B cell (primary cell): ENCODE measurements at regions not wholly inside any gene's neighbourhood (a gene's known extent, or its start where the extent isn't known, plus 50 kb on each side); places are given as distances from the start of the nearest gene placed in this dataset.

Source experiments
- ATAC-seq: fragments of 200-7000 bp; cut with Tn5 transposase; one replicate; pipeline ENCODE4 v1.10.0; 2021; ENCODE audit warnings: low read depth, mild to moderate bottlenecking, moderate number of reproducible peaks, moderate library complexity
- CTCF ChIA-PET: fragments of 350-600 bp; sonication (Branson Sonifier 250); formaldehyde crosslinking; loops from one replicate; lab custom pipeline; 2021; ENCODE audit warnings: antibody characterized with exemption, inconsistent platforms; lab: Charles Lee
- POLR2A ChIA-PET: fragments of 350-600 bp; sonication (Branson Sonifier 250); formaldehyde crosslinking; loops from one replicate; lab custom pipeline; 2021; ENCODE audit warnings: antibody characterized with exemption; lab: Charles Lee
- DNase-seq: peaks from one replicate; pipeline ENCODE4 v3.0.0; 2013
- H2AFZ ChIP-seq: 2 replicates; pipeline ENCODE4 v1.6.1; 2012; ENCODE audit warnings: mild to moderate bottlenecking, low read depth, low read length; ENCODE audit not compliant: insufficient read depth, poor library complexity, severe bottlenecking
- H3K27ac ChIP-seq, 2 donors: 1 replicate in 1 of 2; 2 replicates in 1 of 2; pipeline ENCODE4 v1.5.1; 2012 to 2013; ENCODE audit warnings: low read length in 2 of 2, mild to moderate bottlenecking in 2 of 2, moderate library complexity in 1 of 2
- H3K27me3 ChIP-seq, 4 experiments: fragments of 200-600 bp in 1 of 4; sonication (generic) in 1 of 4; replicated peaks in 1 of 4; 1 replicate in 2 of 4; 2 replicates in 2 of 4; pipeline versions ENCODE4 v1.6.1 to v1.7.0; 2013 to 2016; ENCODE audit warnings: low read length in 3 of 4, mild to moderate bottlenecking in 2 of 4, mixed read lengths in 1 of 4, moderate library complexity in 1 of 4; ENCODE audit not compliant: insufficient read depth in 4 of 4, control insufficient read depth in 3 of 4; ENCODE audit errors: control extremely low read depth in 1 of 4
- H3K36me3 ChIP-seq, 2 experiments: replicated peaks in 1 of 2; 1 replicate in 1 of 2; 2 replicates in 1 of 2; pipeline versions ENCODE4 v1.6.1 to v1.7.1; 2013; ENCODE audit warnings: low read length in 1 of 2; ENCODE audit not compliant: insufficient read depth in 2 of 2, control insufficient read depth in 1 of 2; ENCODE audit errors: control extremely low read depth in 1 of 2, extremely low read depth in 1 of 2
- H3K4me1 ChIP-seq, 2 donors: fragments of 200-600 bp in 1 of 2; sonication (generic) in 1 of 2; 1 replicate in 1 of 2; 2 replicates in 1 of 2; pipeline versions ENCODE4 v1.5.1 to v1.6.1; 2013 to 2017; ENCODE audit warnings: low read length in 2 of 2; ENCODE audit not compliant: control insufficient read depth in 2 of 2, insufficient read depth in 2 of 2
- H3K4me2 ChIP-seq: replicated peaks from 2 replicates; pipeline ENCODE3; 2012; ENCODE audit warnings: mild to moderate bottlenecking, low read depth, low read length; ENCODE audit not compliant: poor library complexity, severe bottlenecking
- H3K4me3 ChIP-seq, 5 experiments: fragments of 200-600 bp in 1 of 5; sonication (generic) in 1 of 5; 1 replicate in 3 of 5; 2 replicates in 2 of 5; pipeline versions ENCODE4 v1.5.1 to v1.7.0; 2011 to 2016; ENCODE audit warnings: low read length in 4 of 5, mild to moderate bottlenecking in 4 of 5, low read depth in 2 of 5, control low read depth in 1 of 5, moderate library complexity in 1 of 5; ENCODE audit not compliant: insufficient read depth in 1 of 5; ENCODE audit errors: control extremely low read depth in 1 of 5, extremely low read depth in 1 of 5
- H3K79me2 ChIP-seq: fragments of 200-600 bp; sonication (generic); one replicate; pipeline ENCODE4 v1.6.0; 2016; ENCODE audit warnings: low read length; ENCODE audit not compliant: control insufficient read depth, insufficient read depth
- H3K9ac ChIP-seq: fragments of 200-600 bp; sonication (generic); 2 replicates; pipeline ENCODE4 v1.6.1; 2017; ENCODE audit warnings: mild to moderate bottlenecking, low read length, moderate library complexity
- H3K9me3 ChIP-seq, 3 donors: one replicate each; pipeline versions ENCODE4 v1.6.1 to v1.7.1; 2013; ENCODE audit warnings: low read length in 2 of 3; ENCODE audit not compliant: control insufficient read depth in 2 of 3, insufficient read depth in 1 of 3; ENCODE audit errors: control extremely low read depth in 1 of 3
- H4K20me1 ChIP-seq: 2 replicates; pipeline ENCODE4 v1.6.0; 2012; ENCODE audit warnings: mild to moderate bottlenecking, low read length; ENCODE audit not compliant: insufficient read depth, control insufficient read depth, poor library complexity, severe bottlenecking
- H3K27ac Mint-ChIP-seq: one replicate; pipeline ENCODE4 v1.8.0; 2021; ENCODE audit warnings: mixed read lengths
- H3K27me3 Mint-ChIP-seq: one replicate; pipeline ENCODE4 v1.8.0; 2021; ENCODE audit warnings: mixed read lengths
- H3K4me1 Mint-ChIP-seq: one replicate; pipeline ENCODE4 v1.8.0; 2021; ENCODE audit warnings: mixed read lengths
- H3K4me3 Mint-ChIP-seq: one replicate; pipeline ENCODE4 v1.8.0; 2021; ENCODE audit warnings: mixed read lengths
- H3K9me3 Mint-ChIP-seq: one replicate; pipeline ENCODE4 v1.8.0; 2022; ENCODE audit warnings: mixed read lengths; ENCODE audit not compliant: insufficient read depth
- CTCF ChIP-seq: fragments of 200-600 bp; IDR thresholded peaks from one replicate; pipeline ENCODE4 v1.8.0; 2022; ENCODE audit warnings: antibody characterized with exemption, mild to moderate bottlenecking
- EZH2 ChIP-seq: IDR thresholded peaks from 2 replicates; pipeline ENCODE4 v1.6.1; 2012; ENCODE audit warnings: borderline replicate concordance, low read depth, mild to moderate bottlenecking, moderate library complexity, low read length; ENCODE audit not compliant: insufficient read depth, poor library complexity, severe bottlenecking
- WGBS: methylation state at CpG from one replicate; pipeline ENCODE4 v1.1.5; 2013; ENCODE audit warnings: missing lambda C conversion rate; ENCODE audit not compliant: insufficient coverage; 5-methylcytosine and 5-hydroxymethylcytosine counted together
- intact Hi-C: fragments of 100-400 bp; cut with micrococcal nuclease; formaldehyde crosslinking; loops from one replicate; pipeline ENCODE4 v1.10.0; 2022

DNA sequence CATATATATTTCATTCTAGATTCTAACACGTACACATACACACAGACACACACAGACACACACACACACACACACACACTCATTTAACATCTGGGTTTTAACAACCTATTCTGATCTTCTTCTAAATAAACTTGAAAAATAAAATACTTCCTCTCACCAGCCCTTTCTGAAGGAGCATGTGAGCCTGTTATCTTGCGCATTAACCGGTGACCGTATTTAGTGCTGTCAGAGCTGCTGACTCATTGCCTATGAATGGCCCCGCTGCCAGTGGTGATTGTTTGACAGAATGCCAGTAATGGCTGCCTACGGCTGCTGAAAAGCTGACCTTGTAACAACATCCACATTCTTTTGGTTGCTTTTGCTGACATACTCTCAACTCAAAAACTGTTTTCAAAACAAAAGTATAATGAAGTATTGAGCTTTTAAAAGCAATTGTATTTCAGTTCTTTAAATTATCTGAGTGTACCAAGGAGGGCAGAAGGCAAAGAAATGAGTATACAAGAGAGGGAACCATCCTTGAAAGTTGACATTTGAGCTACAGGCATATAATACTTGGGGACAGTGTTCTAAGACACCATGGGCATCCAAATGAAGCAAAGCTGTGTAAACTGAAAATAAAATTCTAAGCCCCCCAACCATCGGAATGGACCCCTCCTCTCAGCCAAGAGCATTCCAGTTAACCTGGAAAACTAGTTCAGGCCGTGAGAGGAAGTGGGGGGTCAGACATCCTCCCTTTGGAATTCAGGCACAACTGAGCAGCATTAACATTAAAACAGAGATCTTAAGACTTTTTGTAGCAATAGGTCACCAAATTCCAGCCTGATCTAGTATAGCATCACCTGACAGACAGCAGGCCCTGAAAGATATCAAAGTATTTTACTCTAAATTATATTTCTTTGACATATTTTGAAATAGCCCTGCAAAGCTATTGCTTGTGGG is 50.2 kb upstream of the DTNA start:
- Mint-ChIP-seq H3K9me3 (no peaks in the 10 kb centered on the region), H3K27me3 (peaks cover 15% of the 10 kb centered on the region), H3K4me1 (no peaks in the 10 kb centered on the region), H3K27ac (no peak overlapping the region), H3K4me3 (no peak overlapping the region)
- no peak overlapping the region for H3K9ac ChIP-seq
- H4K20me1 ChIP-seq: no peaks in the 10 kb centered on the region
- ChIA-PET CTCF (interaction anchor here (0.8 to 3.2 kb wide), 2 partner anchors 8 to 12 kb away, joined by 3 to 20 read pairs; no protein-coding TSS in a partner anchor), POLR2A (no interaction called here)
- no peak for ATAC-seq
- 43% methylated on average over 6 of the region's 8 CpGs for WGBS
- no peaks in the 10 kb centered on the region for H3K79me2 ChIP-seq
- no peaks in the 10 kb centered on the region for H3K9me3 ChIP-seq
- H3K4me3 ChIP-seq: no peak overlapping the region
- intact Hi-C loops: no loop called here
- no peaks in the 10 kb centered on the region for H3K4me1 ChIP-seq
- no peak overlapping the region for H3K4me2 ChIP-seq
- no peaks in the 10 kb centered on the region for H3K36me3 ChIP-seq
- no peaks in the 10 kb centered on the region for H3K27me3 ChIP-seq
- no peak for DNase-seq
- TF ChIP-seq EZH2: no peak
- TF ChIP-seq CTCF: no peak
- no peak overlapping the region for H2AFZ ChIP-seq
- H3K27ac ChIP-seq: no peak overlapping the region
